Gastroesophageal sphincter (tissue), 4 donors: ENCODE measurements at regions not wholly inside any gene's neighbourhood (a gene's known extent, or its start where the extent isn't known, plus 50 kb on each side); places are given as distances from the start of the nearest gene placed in this dataset.

ENCODE experiments used
- ATAC-seq: fragments of 150-250 bp; one replicate; pipeline ENCODE4 v1.9.1; 2016; ENCODE audit warnings: mild to moderate bottlenecking, moderate library complexity
- H3K27ac ChIP-seq, 4 donors: fragments of 200-600 bp; sonication (generic) in 3 of 4; 1 replicate in 3 of 4; 2 replicates in 1 of 4; pipeline ENCODE4 v1.5.1; 2016 to 2019
- H3K27me3 ChIP-seq: fragments of 200-600 bp; sonication (generic); one replicate; pipeline ENCODE4 v1.5.1; 2019
- H3K36me3 ChIP-seq, 2 donors: fragments of 200-600 bp; sonication (generic); one replicate each; pipeline ENCODE4 v1.5.1; 2019; ENCODE audit warnings: control low read depth in 1 of 2
- H3K4me1 ChIP-seq, 3 donors: fragments of 200-600 bp; sonication (generic); 1 replicate in 2 of 3; 2 replicates in 1 of 3; pipeline ENCODE4 v1.5.1; 2016 to 2019; ENCODE audit warnings: control low read depth in 2 of 3
- H3K4me3 ChIP-seq, 2 donors: fragments of 200-600 bp; sonication (generic); one replicate each; pipeline ENCODE4 v1.5.1; 2019; ENCODE audit warnings: mild to moderate bottlenecking in 1 of 2, moderate library complexity in 1 of 2
- H3K9me3 ChIP-seq, 3 donors: fragments of 200-600 bp; sonication (generic); one replicate each; pipeline ENCODE4 v1.5.1; 2017 to 2019; ENCODE audit warnings: control low read depth in 2 of 3
- CTCF ChIP-seq, 4 experiments: fragments of 200-600 bp in 2 of 4; fragments of 450-650 bp in 2 of 4; sonication (generic) in 1 of 4; IDR thresholded peaks; one replicate each; pipeline ENCODE4 v1.5.1; 2017 to 2019; ENCODE audit warnings: antibody characterized with exemption in 4 of 4, mild to moderate bottlenecking in 2 of 4, moderate library complexity in 2 of 4
- EP300 ChIP-seq: sonication (generic); formaldehyde crosslinking; IDR thresholded peaks from one replicate; pipeline ENCODE4 v1.6.1; 2017; ENCODE audit warnings: antibody characterized with exemption, mild to moderate bottlenecking
- POLR2A ChIP-seq, 2 donors: fragments of 450-650 bp; IDR thresholded peaks; one replicate each; pipeline ENCODE4 v1.6.1; 2017; ENCODE audit warnings: antibody characterized with exemption in 2 of 2, mild to moderate bottlenecking in 2 of 2, moderate library complexity in 1 of 2
- POLR2AphosphoS5 ChIP-seq: sonication (generic); formaldehyde crosslinking; IDR thresholded peaks from one replicate; pipeline ENCODE4 v1.6.1; 2017; ENCODE audit warnings: antibody characterized with exemption
- WGBS, 2 donors: methylation state at CpG; one replicate each; pipeline ENCODE4 v1.1.5; 2018; ENCODE audit warnings: low coverage in 1 of 2; 5-methylcytosine and 5-hydroxymethylcytosine counted together

GRCh38 chr5:20109326-20109725 is 121.3 kb upstream of the CDH18 start:
- no peaks in the 10 kb centered on the region for H3K4me1 ChIP-seq
- 52 to 65% methylated on average over 5 of the region's 5 CpGs for WGBS, 2 donors

GRCh38 chr5:20105915-20106314 is 117.9 kb upstream of the CDH18 start:
- H3K9me3 ChIP-seq = no peaks in the 10 kb centered on the region
- no peak overlapping the region for H3K27ac ChIP-seq
- WGBS, 2 donors = 43 to 52% methylated on average over 4 to 5 of the region's 5 CpGs
- TF ChIP-seq POLR2A (IDR thresholded peaks at IDR 0.05) = no peak
- TF ChIP-seq EP300 = no peak
- no peak for TF ChIP-seq POLR2AphosphoS5
- no peak for TF ChIP-seq CTCF (IDR thresholded peaks at IDR 0.05)
- no peak for ATAC-seq
- peaks cover 5% of the 10 kb centered on the region for H3K27me3 ChIP-seq
- no peak overlapping the region for H3K4me3 ChIP-seq
- H3K36me3 ChIP-seq = no peaks in the 10 kb centered on the region
- no peaks in the 10 kb centered on the region for H3K4me1 ChIP-seq

More at GRCh38 chr5:20109326-20109725, 121.3 kb upstream of the CDH18 start:
- no peaks in the 10 kb centered on the region for H3K36me3 ChIP-seq
- H3K27me3 ChIP-seq = peaks cover 5% of the 10 kb centered on the region
- H3K9me3 ChIP-seq = no peaks in the 10 kb centered on the region
- no peak overlapping the region for H3K4me3 ChIP-seq
- TF ChIP-seq POLR2A (IDR thresholded peaks at IDR 0.05) (no peak), CTCF (IDR thresholded peaks at IDR 0.05) (no peak), POLR2AphosphoS5 (no peak), EP300 (no peak)
- no peak for ATAC-seq
- H3K27ac ChIP-seq = no peak overlapping the region

- no peak for ATAC-seq
- H3K9me3 ChIP-seq = no peaks in the 10 kb centered on the region
- H3K27me3 ChIP-seq = no peaks in the 10 kb centered on the region
- no peaks in the 10 kb centered on the region for H3K4me1 ChIP-seq
- H3K27ac ChIP-seq = no peak overlapping the region
- 82 to 94% methylated on average over 5 to 7 of the region's 7 CpGs for WGBS, 2 donors
- no peak for TF ChIP-seq CTCF (IDR thresholded peaks at IDR 0.05)
- TF ChIP-seq POLR2AphosphoS5 = no peak
- no peak for TF ChIP-seq EP300
- no peak for TF ChIP-seq POLR2A (IDR thresholded peaks at IDR 0.05)
- no peaks in the 10 kb centered on the region for H3K36me3 ChIP-seq
- no peak overlapping the region for H3K4me3 ChIP-seq
Measured at GRCh38 chr5:20102293-20102692, 114.3 kb upstream of the CDH18 start.

GRCh38 chr5:20098694-20099093 is 110.7 kb upstream of the CDH18 start:
- Histone ChIP-seq H3K27ac (no peak overlapping the region), H3K4me1 (no peaks in the 10 kb centered on the region), H3K36me3 (no peaks in the 10 kb centered on the region), H3K4me3 (no peak overlapping the region), H3K9me3 (peaks cover 0 to 6% (median 0%) of the 10 kb centered on the region in 3 donors), H3K27me3 (no peaks in the 10 kb centered on the region)
- TF ChIP-seq POLR2AphosphoS5 (no peak), POLR2A (IDR thresholded peaks at IDR 0.05) (no peak), EP300 (no peak), CTCF (IDR thresholded peaks at IDR 0.05) (no peak)
- WGBS, 2 donors = 50 to 78% methylated on average over 1 of the region's 1 CpG
- no peak for ATAC-seq

GRCh38 chr5:20088361-20088760 is 100.4 kb upstream of the CDH18 start:
- Histone ChIP-seq H3K36me3 (no peaks in the 10 kb centered on the region), H3K27me3 (no peaks in the 10 kb centered on the region), H3K4me3 (no peak overlapping the region), H3K4me1 (no peaks in the 10 kb centered on the region), H3K9me3 (peaks cover 0 to 14% (median 0%) of the 10 kb centered on the region in 3 donors), H3K27ac (no peak overlapping the region)
- no peak for ATAC-seq
- 44 to 63% methylated on average over 2 of the region's 2 CpGs for WGBS, 2 donors
- TF ChIP-seq CTCF (IDR thresholded peaks at IDR 0.05) = no peak
- no peak for TF ChIP-seq EP300
- no peak for TF ChIP-seq POLR2AphosphoS5
- TF ChIP-seq POLR2A (IDR thresholded peaks at IDR 0.05) = no peak
